ENCODE measurements at regions not wholly inside any gene's neighbourhood (a gene's known extent, or its start where the extent isn't known, plus 50 kb on each side); places are given as distances from the start of the nearest gene placed in this dataset.
A peak's percentile ranks its signal among the peaks of the same experiment; 100 is the strongest.

DNA sequence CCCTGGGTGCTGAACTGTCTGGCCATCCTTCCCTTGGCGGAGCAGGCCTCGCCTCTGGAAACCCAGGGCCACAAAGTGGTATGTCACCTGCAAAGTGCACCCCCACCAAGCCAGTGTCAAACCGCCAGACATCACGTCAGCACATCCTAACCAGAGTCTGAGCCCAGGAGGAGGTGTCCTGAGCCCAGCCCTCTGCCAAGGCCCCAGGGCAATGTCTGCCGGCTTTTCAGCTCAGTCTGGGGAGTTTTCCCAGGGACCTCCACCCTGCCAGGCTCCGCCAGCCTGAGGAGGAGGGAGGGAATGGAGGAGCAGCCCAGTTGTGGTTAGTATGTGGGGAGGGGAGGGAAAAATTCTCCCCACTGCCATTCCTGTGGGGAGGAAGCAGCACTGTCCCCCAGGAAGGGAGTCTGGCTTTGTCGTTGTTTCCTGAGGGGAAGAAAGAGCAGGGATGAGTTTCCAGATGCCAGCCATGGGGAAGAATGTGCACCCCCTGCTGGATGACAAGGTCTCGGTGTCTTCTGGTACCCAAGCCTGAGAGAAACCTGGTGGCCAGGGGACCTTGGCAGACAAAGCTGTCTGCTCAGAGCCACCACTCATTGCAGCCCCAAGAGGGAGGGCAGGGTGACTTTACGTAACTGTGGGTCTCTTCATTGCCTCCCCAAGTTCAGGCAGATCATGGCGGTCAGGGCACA is 81.4 kb upstream of the CD82 start:
- TF ChIP-seq, protein P1, sequence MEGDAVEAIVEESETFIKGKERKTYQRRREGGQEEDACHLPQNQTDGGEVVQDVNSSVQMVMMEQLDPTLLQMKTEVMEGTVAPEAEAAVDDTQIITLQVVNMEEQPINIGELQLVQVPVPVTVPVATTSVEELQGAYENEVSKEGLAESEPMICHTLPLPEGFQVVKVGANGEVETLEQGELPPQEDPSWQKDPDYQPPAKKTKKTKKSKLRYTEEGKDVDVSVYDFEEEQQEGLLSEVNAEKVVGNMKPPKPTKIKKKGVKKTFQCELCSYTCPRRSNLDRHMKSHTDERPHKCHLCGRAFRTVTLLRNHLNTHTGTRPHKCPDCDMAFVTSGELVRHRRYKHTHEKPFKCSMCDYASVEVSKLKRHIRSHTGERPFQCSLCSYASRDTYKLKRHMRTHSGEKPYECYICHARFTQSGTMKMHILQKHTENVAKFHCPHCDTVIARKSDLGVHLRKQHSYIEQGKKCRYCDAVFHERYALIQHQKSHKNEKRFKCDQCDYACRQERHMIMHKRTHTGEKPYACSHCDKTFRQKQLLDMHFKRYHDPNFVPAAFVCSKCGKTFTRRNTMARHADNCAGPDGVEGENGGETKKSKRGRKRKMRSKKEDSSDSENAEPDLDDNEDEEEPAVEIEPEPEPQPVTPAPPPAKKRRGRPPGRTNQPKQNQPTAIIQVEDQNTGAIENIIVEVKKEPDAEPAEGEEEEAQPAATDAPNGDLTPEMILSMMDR (IDR thresholded peaks at IDR 0.05), result peak in 3 of 4 donors; percentile 36 to 50 (median 42)
- TF ChIP-seq POLR2A (IDR thresholded peaks at IDR 0.05), result no peak

Data from right lobe of liver (tissue), 4 donors.